Left forelimb (tissue), 1 donor: ENCODE measurements at regions not wholly inside any gene's neighbourhood (a gene's known extent, or its start where the extent isn't known, plus 50 kb on each side); places are given as distances from the start of the nearest gene placed in this dataset.

ENCODE experiments used
- DNase-seq: peaks from one replicate; pipeline ENCODE4 v3.0.0-alpha.2; 2018; ENCODE audit warnings: low spot score

- DNase-seq = no peak
These were observed 132.7 kb upstream of the HABP2 start for GRCh38 chr10:113420057-113420732.

- DNase-seq = no peak
These were observed 131.8 kb upstream of the HABP2 start for GRCh38 chr10:113420733-113421675.

GRCh38 chr10:113422371-113422770 is 130.5 kb upstream of the HABP2 start:
- no peak for DNase-seq

- peak; percentile 90 for DNase-seq
These were observed 128.7 kb upstream of the HABP2 start for GRCh38 chr10:113423981-113424721.

DNA sequence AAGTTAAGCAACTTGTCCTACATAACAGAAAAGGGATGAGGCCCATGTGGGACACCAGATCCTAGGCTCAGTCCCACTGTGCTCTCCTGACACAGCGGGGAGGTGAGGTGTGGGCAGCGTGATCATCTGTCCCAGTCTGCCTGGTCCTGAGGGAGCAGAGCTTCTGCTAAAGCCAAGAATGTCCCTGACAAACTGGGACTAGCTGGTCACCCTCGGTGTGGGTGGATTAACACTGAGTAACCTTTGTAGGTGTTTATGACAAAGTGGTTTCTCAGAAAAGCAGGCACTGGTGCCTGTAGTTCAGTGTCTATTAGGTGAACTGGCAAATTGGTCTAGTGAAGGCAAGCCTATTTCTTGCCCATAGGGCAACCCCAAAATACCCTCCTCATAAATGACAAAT is 127.8 kb upstream of the HABP2 start:
- no peak for DNase-seq

DNA sequence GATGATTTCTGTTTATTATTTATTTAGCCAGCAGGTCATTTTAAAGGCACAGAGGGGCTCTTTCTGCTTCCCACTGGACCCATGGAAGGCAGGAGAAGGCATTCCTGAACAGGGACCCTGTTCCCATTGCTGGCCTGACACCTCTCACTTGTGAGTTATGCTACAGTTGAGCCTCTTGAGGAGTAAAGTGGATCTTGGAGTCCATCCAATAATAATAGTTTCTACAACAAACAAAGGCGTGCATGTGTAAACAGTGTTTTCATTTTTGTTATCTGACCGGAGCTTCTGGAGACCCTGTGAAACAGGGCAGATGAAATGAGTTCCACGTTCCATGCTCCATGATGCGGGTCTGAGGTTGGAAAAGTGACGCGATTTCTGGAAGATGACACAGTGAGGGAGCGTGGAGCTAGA is 127.3 kb upstream of the HABP2 start:
- DNase-seq = no peak

DNA sequence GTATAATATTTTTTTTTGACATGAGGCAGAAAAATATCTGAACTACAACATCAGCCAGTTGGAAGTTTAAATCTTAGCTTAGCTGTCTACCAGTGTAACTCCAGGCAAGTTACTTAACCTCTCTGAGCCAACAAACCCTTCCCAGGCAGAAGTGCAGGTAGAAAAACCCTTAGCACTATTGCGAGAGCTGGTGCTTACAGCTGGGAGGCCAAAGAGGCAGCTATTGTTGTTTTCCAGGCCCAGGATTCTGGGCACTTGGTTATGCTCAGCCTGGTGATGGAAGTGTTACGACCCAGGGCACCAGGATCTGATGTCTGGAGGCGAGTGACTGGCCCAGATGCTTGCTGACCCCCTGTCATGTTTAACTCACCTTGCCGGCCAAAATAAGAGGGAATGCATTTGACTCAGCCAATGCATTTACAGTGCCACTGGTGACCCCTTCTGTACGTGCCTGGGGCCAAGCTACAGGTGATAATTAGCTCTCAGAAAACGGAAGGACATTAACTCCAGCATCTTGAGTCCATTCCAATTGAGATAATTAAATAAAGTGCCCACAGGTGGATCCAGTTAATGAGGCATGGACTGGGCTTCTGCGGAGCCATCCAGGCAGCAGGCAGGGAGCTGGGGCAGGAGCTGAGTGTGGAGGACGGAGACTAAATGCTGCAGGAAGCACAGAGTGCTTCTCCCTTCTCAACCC is 126.5 kb upstream of the HABP2 start:
- no peak for DNase-seq

DNA sequence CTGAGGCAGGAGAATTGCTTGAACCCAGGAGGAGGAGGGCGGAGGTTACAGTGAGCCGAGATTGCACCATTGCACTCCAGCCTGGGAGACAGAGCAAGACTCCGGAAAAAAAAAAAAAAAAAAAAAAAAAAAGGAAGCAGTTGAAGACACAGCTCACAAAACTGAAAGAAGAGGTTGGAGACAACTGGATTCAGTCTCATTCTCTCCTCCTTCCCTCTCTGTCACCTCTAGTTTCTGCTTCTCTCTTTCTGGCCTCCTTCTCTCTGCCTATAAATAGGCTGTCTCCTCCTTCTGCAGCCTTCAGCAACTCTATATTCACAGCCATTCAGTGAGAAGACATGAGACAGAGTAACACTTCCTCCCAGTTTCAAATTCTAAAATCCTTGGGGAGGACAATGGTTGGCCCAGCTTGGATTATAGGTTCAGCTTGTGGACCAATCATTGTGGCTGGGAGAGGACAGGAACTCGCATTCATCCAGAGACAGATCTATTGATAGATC is 125.6 kb upstream of the HABP2 start:
- no peak for DNase-seq

GRCh38 chr10:113427811-113428558 is 124.9 kb upstream of the HABP2 start:
- no peak for DNase-seq

DNA sequence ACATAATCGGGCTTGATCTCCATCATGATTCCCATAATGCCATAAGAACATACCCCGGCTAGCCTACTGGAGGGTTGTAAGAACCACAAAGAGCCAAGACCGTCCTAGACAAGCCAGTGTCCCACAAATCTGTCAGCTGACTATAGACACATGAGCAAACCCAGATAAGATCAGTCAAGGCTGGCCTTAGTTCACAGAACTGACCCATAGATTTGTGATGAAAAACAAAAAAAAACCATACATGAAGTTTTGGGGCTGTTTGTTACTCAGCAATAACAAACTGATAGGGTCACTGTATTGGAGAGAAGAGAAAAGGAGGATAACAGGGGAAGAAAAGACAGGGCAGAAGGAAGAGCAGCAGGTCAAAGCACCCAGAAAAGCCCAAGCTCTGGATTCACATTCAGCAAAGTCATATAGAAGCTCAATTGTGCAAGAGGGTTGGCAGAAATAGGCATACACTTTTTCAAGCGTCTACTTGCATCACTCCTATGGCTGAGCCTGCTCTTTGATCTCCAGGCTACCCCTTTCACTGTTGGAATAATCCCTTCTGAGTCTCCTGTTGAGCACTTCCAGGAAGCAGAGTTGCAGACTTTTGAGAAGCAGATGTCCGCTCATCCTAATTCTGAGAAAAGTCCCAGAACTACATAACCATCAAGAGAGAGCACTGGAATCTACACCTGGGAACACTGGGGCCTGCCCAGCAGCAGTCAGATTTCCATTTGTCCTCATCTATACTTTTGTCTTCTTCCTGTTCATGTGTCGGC is 122.0 kb upstream of the HABP2 start:
- DNase-seq = no peak

GRCh38 chr10:113431398-113432160 is 121.3 kb upstream of the HABP2 start:
- DNase-seq = peak; percentile 84

DNA sequence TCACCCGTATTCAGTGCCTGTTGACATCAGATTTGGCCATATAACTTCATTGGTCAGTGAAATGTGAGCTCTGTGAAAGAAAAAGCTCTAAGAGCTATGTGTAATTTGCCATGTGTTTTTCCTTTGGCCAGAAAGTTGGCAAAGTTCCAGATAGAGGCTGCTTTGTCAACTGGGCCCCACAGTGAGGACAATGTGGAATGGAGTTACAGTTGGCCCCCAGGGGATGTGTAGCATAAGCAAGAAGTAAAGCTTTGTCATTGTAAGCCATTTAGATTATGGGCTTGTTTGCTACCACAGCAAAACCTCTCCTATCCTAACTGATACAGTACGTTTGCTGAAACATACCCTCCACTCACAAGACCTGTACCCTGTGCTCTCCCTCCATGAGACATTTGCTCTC is 119.1 kb upstream of the HABP2 start:
- no peak for DNase-seq

DNA sequence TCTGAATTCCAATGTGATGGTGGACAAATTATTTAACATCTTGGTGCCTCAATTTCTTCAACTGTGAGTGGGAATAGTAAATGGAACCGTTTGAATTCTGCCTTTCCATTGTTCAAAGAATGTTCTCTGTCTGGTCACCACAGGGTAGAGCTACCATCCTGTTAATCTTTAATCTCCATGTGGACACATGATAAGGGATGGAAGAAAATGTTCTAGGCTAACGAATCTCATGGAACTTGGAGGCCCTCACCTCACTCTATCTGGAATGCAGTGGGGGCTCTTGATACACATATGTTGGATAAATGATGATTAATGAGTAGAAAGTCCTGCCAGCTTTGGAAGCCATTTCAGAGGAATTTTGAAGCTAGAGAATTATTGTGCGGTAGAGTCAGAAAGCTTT is 118.5 kb upstream of the HABP2 start:
- no peak for DNase-seq

GRCh38 chr10:113434950-113435349 is 117.9 kb upstream of the HABP2 start:
- no peak for DNase-seq

DNA sequence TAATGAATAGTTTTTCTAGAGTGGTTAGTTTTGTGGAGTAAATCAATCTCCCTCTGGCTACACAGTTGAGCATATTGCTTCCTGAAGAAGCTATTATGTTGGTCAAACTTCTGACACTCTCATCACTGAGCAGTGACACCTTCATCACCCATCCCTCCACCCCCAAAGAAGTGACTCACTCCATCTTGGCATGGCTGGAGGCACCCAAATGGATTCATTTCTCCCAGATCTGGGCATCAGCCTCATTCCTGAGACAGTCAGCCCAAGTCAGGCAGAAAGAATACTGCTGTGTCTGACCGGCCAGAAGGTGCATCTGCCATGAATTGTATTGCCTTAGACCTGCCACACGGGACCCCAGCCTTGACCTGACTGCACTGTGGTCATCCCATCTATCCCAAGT is 117.0 kb upstream of the HABP2 start:
- no peak for DNase-seq

GRCh38 chr10:113436851-113437250 is 116.0 kb upstream of the HABP2 start:
- no peak for DNase-seq

DNA sequence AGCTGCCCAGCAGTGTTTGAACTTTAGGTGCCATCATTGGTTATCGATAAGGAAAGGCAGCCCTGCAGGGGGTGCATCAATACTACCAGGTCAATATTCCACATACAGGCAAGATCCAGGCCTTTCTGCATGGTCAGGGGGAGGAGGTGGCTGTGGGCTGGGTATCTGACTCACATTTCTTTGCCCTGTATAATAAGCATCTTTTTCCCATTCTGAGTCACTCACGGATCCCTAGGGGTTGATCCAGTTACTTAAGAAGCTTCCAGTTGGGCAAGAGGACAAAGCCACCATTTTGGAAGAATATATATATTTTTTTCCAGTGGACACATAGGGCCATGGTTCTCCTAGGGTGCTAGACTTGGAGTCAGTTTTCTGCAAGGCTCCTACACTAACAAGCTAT is 114.2 kb upstream of the HABP2 start:
- DNase-seq = peak; percentile 30

- peak; percentile 58 for DNase-seq
These were observed 111.6 kb upstream of the HABP2 start for GRCh38 chr10:113441220-113441619.

- peak; percentile 63 for DNase-seq
These were observed 111.1 kb upstream of the HABP2 start for GRCh38 chr10:113441686-113442270.
